HepG2 (cell line): ENCODE measurements at regions not wholly inside any gene's neighbourhood (a gene's known extent, or its start where the extent isn't known, plus 50 kb on each side); places are given as distances from the start of the nearest gene placed in this dataset.

Experiments
- CREM ChIP-seq, 2 experiments: sonication (generic) in 1 of 2; formaldehyde crosslinking in 1 of 2; IDR thresholded peaks; 2 replicates each; pipeline versions ENCODE4 v1.4.0 to v1.6.1; 2016 to 2020; ENCODE audit warnings: antibody characterized with exemption in 1 of 2, mild to moderate bottlenecking in 1 of 2, missing genetic modification reagents in 1 of 2
- RAD51 ChIP-seq: fragments of 450-650 bp; IDR thresholded peaks from 2 replicates; pipeline ENCODE4 v1.6.1; 2016; ENCODE audit warnings: borderline replicate concordance
- SETDB1 ChIP-seq: sonication (generic); formaldehyde crosslinking; IDR thresholded peaks from 2 replicates; pipeline ENCODE4 v1.5.1; 2020; ENCODE audit warnings: missing genetic modification reagents, mild to moderate bottlenecking, borderline replicate concordance
- ZNF101 ChIP-seq: sonication (generic); formaldehyde crosslinking; IDR thresholded peaks from 2 replicates; pipeline ENCODE4 v1.4.0; 2020; ENCODE audit warnings: mild to moderate bottlenecking, low read depth, missing genetic modification reagents, borderline replicate concordance
- ZNF382 ChIP-seq: sonication (generic); formaldehyde crosslinking; IDR thresholded peaks from 2 replicates; pipeline ENCODE4 v1.5.0; 2020; ENCODE audit warnings: missing genetic modification reagents, mild to moderate bottlenecking, borderline replicate concordance
- ZNF552 ChIP-seq: sonication (generic); formaldehyde crosslinking; IDR thresholded peaks from 2 replicates; pipeline ENCODE4 v1.9.0; 2022; ENCODE audit warnings: missing genetic modification reagents, mild to moderate bottlenecking, borderline replicate concordance
- ZNF724P ChIP-seq: sonication (generic); formaldehyde crosslinking; IDR thresholded peaks from 2 replicates; pipeline ENCODE4 v1.8.0; 2022; ENCODE audit warnings: missing genetic modification reagents, borderline replicate concordance
- ZNF878 ChIP-seq: sonication (generic); formaldehyde crosslinking; IDR thresholded peaks from 2 replicates; pipeline ENCODE4 v1.8.1; 2023; ENCODE audit warnings: mild to moderate bottlenecking, missing genetic modification reagents, moderate library complexity
- TF ChIP-seq, protein P1 (sequence below): sonication (generic); formaldehyde crosslinking; IDR thresholded peaks from 2 replicates; pipeline ENCODE4 v1.4.0; 2020; ENCODE audit warnings: missing genetic modification reagents, borderline replicate concordance

DNA sequence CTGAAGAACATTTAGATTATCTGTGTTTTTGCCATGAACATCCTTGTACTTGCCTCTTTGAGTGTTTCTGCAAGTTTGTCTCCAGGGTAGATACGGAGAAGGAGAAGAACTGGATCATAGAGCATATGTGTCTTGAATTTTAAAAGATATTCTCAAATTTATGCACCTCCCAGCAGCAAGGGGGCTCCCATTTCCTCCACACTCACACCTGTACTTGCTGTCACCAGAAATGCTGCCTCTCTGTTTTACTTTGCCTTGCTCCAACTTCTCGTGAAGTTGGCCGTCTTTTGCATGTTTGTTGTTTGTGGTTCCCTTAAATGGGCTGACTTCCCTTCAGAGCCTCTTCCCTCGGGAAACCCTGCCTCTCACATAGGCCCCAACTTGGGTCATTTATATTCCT, 171.0 kb downstream of the TFAP2C start (continued):
- TF ChIP-seq, protein P1, sequence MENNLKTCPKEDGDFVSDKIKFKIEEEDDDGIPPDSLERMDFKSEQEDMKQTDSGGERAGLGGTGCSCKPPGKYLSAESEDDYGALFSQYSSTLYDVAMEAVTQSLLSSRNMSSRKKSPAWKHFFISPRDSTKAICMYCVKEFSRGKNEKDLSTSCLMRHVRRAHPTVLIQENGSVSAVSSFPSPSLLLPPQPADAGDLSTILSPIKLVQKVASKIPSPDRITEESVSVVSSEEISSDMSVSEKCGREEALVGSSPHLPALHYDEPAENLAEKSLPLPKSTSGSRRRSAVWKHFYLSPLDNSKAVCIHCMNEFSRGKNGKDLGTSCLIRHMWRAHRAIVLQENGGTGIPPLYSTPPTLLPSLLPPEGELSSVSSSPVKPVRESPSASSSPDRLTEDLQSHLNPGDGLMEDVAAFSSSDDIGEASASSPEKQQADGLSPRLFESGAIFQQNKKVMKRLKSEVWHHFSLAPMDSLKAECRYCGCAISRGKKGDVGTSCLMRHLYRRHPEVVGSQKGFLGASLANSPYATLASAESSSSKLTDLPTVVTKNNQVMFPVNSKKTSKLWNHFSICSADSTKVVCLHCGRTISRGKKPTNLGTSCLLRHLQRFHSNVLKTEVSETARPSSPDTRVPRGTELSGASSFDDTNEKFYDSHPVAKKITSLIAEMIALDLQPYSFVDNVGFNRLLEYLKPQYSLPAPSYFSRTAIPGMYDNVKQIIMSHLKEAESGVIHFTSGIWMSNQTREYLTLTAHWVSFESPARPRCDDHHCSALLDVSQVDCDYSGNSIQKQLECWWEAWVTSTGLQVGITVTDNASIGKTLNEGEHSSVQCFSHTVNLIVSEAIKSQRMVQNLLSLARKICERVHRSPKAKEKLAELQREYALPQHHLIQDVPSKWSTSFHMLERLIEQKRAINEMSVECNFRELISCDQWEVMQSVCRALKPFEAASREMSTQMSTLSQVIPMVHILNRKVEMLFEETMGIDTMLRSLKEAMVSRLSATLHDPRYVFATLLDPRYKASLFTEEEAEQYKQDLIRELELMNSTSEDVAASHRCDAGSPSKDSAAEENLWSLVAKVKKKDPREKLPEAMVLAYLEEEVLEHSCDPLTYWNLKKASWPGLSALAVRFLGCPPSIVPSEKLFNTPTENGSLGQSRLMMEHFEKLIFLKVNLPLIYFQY (CRISPR knock-in tag): no peak
- TF ChIP-seq ZNF382 (CRISPR knock-in tag) (no peak), CREM (IDR thresholded peaks at IDR 0.05) (no peak), CREM (CRISPR knock-in tag; IDR thresholded peaks at IDR 0.05) (no peak), ZNF101 (no peak), ZNF878 (CRISPR knock-in tag) (no peak), ZNF724P (CRISPR knock-in tag) (no peak), RAD51 (no peak), ZNF552 (CRISPR knock-in tag) (no peak), SETDB1 (CRISPR knock-in tag) (no peak)
- TF ChIP-seq, all 625 proteins: peak for 0
